CD4-positive, alpha-beta T cell treated with Interleukin-17A for 1 hour (primary cell): ENCODE measurements at regions not wholly inside any gene's neighbourhood (a gene's known extent, or its start where the extent isn't known, plus 50 kb on each side); places are given as distances from the start of the nearest gene placed in this dataset.
A peak's percentile ranks its signal among the peaks of the same experiment; 100 is the strongest.
"Not testable (repeated sequence)": the region's sequence is repeated elsewhere in the genome, so short reads cannot be mapped to it uniquely, and the experiment has no call there.

Experiments used
- DNase-seq: peaks from one replicate; pipeline ENCODE4 v3.0.0-alpha.2; 2020

DNA sequence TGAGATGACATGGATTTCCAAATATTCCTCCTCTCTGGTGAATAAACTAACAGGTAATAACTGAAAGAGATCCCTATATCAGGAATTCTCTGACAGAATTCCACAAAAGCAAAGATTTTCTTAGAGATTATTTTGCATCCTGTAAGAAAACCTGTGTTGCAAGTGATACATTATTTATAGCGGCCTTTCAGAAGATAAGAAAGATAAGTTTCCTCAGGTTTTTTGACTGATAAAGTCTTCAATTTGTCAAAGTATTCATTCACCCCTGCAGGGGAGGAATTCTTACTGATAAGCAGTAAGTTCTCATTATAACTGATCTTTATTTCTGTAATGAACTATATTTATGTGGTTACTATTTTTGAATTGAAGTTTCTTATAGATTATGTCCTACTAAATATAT, 554.0 kb downstream of the ARL4A start:
- DNase-seq = no peak

DNA sequence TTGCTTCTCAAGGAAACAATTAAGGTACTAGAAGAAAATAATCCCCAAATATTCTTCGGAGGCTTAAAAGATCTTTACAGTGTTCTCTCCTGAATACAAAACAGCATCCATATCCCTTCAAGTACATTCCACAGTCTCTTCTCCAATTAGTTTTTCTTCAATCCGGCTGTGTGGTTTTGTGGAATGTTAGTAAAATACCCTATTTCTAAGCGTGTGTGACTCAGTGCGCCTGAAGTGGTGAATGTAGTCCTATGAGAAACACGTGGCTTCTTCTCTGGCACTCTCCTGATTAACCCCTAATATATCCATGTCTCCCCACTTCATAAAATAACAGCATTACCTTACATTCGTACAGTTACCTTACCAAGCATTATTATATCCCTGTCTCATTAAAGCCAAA, 570.2 kb downstream of the ARL4A start:
- no peak for DNase-seq

DNA sequence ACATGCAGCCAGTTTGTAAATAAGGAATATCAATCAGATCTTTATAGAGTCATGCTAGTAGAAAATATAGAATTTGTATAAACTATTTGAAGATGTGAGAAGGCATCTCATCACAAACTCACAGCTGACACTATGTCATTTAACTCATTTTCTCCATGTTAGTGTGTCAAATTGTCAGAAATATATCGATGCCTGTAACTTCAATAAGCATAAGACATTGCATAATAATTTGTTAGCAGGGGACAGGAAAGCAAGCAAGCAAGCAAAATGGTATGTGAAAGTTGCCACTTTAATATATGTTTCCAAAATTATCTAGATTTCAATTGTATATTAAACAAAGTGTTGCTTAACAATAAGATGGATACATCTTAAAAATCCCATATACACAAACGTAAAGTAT, 571.0 kb downstream of the ARL4A start:
- DNase-seq = no peak

DNA sequence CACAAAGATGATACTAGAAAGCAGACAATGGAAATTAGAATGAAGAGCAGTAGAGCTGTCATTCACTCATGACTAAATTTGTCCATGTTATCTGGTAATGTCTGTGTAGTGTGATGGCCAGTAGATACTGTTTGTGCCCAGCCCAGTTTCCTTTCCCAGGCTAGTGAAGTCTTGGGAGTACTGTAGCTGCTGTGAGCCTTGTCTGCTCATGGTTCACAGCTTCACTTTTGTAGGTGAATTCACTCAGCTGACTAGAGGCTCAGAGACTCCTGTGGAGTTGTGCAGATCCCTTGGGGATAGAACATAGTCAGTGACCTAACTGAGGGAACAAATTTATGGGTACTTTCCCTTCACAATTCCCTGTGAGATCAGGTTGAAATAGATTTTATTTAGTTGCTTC, 572.5 kb downstream of the ARL4A start:
- DNase-seq = no peak

DNA sequence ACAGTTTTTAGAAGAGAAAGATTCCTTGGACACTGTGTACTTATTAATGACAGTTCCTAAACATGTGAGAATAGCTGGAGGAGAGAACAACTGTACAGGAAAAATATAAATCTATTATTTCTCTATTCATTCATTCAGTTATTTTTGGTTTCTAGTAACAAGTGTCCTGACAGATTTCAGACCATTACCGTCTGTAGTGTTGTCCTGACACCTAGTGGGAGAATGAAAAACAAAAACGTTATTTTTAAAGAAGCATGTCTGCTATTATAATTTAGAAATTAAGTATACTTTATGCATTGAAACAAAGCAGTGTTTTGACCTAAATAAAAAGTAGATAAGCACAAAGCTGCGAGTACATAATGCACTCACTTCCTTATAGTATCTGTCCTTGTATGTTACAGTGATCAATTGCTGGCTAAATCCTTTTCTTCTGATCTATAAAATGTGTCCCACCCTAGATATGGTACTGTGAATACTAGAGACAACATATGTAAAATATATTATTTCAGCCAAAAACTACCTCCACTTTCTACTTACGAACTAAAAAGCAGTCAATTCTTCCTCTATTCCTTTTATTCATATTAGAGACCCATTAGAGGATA, 575.6 kb downstream of the ARL4A start:
- peak; percentile 48 for DNase-seq

DNA sequence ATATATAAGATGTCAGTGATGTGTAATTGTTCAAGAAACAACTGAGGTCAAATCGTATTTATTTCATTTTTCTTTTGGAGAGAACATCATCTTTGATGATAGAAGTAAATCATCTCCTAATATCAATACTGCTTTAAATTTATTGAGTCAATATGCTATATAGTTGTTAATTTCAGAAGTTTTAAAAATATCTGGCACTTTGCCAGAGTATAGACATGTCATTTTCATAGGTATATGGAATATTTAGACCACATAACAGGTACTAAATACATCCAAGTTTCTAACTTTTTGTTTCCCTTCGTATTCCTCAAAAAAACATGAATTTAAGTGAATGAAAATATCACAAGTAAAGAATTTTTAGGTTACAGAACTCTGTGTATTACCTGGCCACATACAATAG, 577.8 kb downstream of the ARL4A start:
- DNase-seq = no peak

- DNase-seq = not testable (repeated sequence)
Observed at GRCh38 chr7:13274205-13274604, 586.8 kb downstream of the ARL4A start.

GRCh38 chr7:13276977-13277376, 589.5 kb downstream of the ARL4A start:
- DNase-seq = no peak

GRCh38 chr7:13278020-13278419, 590.6 kb downstream of the ARL4A start:
- no peak for DNase-seq

DNA sequence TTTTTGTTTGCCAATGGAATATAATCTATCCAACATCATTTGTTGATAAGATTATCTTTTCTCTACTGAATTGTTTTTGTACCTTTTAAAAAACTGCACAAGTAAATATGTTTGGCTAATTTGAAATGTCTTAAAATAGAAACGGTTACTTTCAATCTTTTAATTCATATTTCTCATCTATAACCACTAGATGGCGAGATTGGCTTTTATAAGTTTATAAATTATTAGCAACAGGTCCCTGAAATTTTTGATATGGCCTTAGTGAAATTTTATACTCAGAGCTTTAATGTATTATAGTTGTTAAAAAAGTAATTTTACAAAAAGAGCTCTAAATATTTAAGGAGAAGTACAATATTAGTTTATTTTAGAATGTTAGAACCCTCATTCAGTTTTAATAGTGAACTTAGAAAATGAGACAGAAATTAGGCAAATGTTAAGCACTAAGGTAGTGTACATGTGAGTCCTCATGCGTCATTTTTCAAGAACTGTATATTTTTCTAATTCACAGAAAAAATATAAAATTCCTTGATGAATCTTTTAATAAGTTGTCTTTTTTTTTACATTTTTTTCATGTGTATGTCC, 592.5 kb downstream of the ARL4A start:
- peak; percentile 25 for DNase-seq

DNA sequence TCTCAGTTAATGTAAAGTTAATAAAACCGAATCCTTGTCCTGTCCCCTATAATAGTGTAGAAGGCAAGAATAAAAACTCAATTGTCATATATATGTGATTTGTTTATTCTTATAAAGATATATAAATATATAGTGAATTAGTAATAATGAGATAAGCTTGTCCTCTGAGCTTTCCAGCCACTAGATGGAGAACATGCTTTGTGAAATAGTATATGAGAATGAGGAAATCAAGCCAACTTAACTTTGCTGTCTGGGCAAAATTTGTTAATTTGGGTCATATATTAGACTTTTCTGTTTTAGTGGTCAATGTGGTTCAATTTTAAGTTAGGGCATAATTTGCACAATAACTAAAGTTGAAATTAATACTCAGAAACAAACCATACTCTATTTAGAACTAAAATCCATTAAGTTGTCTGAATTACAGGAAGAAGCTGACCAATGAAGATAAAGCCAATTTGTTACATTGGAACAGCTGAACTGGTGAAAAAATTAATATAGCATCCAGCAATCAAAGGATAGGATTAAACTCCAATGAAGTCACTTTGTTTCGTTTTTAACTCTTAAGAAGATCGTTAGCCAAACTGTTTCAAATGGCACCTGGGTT, 595.0 kb downstream of the ARL4A start:
- no peak for DNase-seq

- DNase-seq = no peak
Observed at GRCh38 chr7:13286916-13287315, 599.5 kb downstream of the ARL4A start.

DNA sequence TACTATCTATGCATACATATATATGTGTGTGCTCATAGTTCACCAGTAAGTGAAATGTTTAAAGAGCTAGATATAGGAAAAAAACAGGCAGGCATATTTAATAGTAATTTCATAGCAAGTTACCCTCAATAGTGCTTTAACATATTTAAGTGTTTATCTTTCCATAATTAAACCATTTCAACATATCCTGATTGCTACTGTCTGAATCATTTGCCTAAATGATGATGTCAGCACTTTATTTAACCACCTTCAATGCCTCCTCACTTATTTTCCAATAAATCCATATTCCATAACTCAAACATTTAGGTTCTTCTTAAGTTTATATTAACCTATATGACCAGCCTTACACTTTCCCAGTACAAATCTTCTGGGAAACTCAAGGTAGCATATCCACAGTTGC, 601.1 kb downstream of the ARL4A start:
- no peak for DNase-seq

GRCh38 chr7:13290975-13291374, 603.5 kb downstream of the ARL4A start:
- no peak for DNase-seq

GRCh38 chr7:13293264-13294002, 606.0 kb downstream of the ARL4A start:
- DNase-seq = no peak

GRCh38 chr7:13307040-13307439, 619.6 kb downstream of the ARL4A start:
- no peak for DNase-seq

GRCh38 chr7:13308423-13308822, 621.0 kb downstream of the ARL4A start:
- DNase-seq = no peak

DNA sequence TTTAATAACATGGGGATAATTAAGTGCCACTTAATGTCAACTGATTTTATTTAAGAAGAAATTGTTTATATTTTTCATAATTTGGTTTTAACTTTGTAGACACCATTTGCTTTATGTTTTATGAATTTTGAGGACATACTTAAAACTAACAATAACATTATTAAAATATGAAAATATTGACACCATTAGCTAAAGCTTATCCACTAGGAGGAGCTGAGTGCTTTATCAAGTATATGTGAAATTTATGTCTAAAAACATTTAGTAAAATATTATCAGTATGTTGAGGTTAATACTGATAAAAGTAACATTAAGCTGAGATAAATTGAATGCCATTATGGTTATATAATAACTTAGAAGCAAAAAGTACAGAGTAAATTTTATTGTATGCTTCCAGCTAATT, 622.1 kb downstream of the ARL4A start:
- no peak for DNase-seq

GRCh38 chr7:13312307-13312706, 624.9 kb downstream of the ARL4A start:
- DNase-seq = no peak

GRCh38 chr7:13320333-13320732, 632.9 kb downstream of the ARL4A start:
- DNase-seq = no peak

GRCh38 chr7:13321316-13321715, 633.9 kb downstream of the ARL4A start:
- no peak for DNase-seq

- DNase-seq = no peak
Observed at GRCh38 chr7:13322126-13322525, 634.7 kb downstream of the ARL4A start.

- no peak for DNase-seq
Observed at GRCh38 chr7:13327669-13328068, 640.2 kb downstream of the ARL4A start.

- DNase-seq = no peak
Observed at GRCh38 chr7:13333371-13333770, 645.9 kb downstream of the ARL4A start.
